ENCODE measurements at regions not wholly inside any gene's neighbourhood (a gene's known extent, or its start where the extent isn't known, plus 50 kb on each side); places are given as distances from the start of the nearest gene placed in this dataset.

GRCh38 chr7:132691201-132691600, 114.9 kb upstream of the PLXNA4 start:
- TF ChIP-seq, protein P1, sequence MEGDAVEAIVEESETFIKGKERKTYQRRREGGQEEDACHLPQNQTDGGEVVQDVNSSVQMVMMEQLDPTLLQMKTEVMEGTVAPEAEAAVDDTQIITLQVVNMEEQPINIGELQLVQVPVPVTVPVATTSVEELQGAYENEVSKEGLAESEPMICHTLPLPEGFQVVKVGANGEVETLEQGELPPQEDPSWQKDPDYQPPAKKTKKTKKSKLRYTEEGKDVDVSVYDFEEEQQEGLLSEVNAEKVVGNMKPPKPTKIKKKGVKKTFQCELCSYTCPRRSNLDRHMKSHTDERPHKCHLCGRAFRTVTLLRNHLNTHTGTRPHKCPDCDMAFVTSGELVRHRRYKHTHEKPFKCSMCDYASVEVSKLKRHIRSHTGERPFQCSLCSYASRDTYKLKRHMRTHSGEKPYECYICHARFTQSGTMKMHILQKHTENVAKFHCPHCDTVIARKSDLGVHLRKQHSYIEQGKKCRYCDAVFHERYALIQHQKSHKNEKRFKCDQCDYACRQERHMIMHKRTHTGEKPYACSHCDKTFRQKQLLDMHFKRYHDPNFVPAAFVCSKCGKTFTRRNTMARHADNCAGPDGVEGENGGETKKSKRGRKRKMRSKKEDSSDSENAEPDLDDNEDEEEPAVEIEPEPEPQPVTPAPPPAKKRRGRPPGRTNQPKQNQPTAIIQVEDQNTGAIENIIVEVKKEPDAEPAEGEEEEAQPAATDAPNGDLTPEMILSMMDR (IDR thresholded peaks at IDR 0.05): no peak
- no peak for TF ChIP-seq POLR2A (IDR thresholded peaks at IDR 0.05)

Data from heart left ventricle (tissue), 13 donors.